IMR-90 (cell line): ENCODE measurements at regions not wholly inside any gene's neighbourhood (a gene's known extent, or its start where the extent isn't known, plus 50 kb on each side); places are given as distances from the start of the nearest gene placed in this dataset.

Experiments
- BHLHE40 ChIP-seq: fragments of 150-350 bp; IDR thresholded peaks from 2 replicates; pipeline ENCODE4 v1.6.1; 2016; ENCODE audit warnings: mild to moderate bottlenecking, low read depth, low read length
- FOS ChIP-seq: fragments of 150-350 bp; IDR thresholded peaks from 2 replicates; pipeline ENCODE4 v1.6.1; 2016; ENCODE audit warnings: low read depth, low read length
- NFE2L2 ChIP-seq: fragments of 150-350 bp; IDR thresholded peaks from 2 replicates; pipeline ENCODE4 v1.6.1; 2016; ENCODE audit warnings: low read depth, mild to moderate bottlenecking, low read length
- POLR2A ChIP-seq: IDR thresholded peaks from 2 replicates; pipeline ENCODE4 v1.6.1; 2012; ENCODE audit warnings: mild to moderate bottlenecking, low read depth, low read length
- TF ChIP-seq, protein P1 (sequence below): conservative IDR thresholded peaks from 2 replicates; pipeline ENCODE4 v1.5.1; 2012; ENCODE audit warnings: mild to moderate bottlenecking, low read depth, low read length, improper control_type of control experiment
- TF ChIP-seq, protein P2 (sequence below): fragments of 150-350 bp; IDR thresholded peaks from 2 replicates; pipeline ENCODE4 v1.6.1; 2017; ENCODE audit warnings: mild to moderate bottlenecking, antibody characterized with exemption, low read length, low read depth

- TF ChIP-seq, protein P1, sequence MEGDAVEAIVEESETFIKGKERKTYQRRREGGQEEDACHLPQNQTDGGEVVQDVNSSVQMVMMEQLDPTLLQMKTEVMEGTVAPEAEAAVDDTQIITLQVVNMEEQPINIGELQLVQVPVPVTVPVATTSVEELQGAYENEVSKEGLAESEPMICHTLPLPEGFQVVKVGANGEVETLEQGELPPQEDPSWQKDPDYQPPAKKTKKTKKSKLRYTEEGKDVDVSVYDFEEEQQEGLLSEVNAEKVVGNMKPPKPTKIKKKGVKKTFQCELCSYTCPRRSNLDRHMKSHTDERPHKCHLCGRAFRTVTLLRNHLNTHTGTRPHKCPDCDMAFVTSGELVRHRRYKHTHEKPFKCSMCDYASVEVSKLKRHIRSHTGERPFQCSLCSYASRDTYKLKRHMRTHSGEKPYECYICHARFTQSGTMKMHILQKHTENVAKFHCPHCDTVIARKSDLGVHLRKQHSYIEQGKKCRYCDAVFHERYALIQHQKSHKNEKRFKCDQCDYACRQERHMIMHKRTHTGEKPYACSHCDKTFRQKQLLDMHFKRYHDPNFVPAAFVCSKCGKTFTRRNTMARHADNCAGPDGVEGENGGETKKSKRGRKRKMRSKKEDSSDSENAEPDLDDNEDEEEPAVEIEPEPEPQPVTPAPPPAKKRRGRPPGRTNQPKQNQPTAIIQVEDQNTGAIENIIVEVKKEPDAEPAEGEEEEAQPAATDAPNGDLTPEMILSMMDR = no peak
- TF ChIP-seq BHLHE40 (no peak), POLR2A (no peak), NFE2L2 (no peak), FOS (no peak)
- TF ChIP-seq, protein P2, sequence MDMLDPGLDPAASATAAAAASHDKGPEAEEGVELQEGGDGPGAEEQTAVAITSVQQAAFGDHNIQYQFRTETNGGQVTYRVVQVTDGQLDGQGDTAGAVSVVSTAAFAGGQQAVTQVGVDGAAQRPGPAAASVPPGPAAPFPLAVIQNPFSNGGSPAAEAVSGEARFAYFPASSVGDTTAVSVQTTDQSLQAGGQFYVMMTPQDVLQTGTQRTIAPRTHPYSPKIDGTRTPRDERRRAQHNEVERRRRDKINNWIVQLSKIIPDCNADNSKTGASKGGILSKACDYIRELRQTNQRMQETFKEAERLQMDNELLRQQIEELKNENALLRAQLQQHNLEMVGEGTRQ = no peak
These were observed 76.8 kb upstream of the EPC2 start for GRCh38 chr2:148567716-148568115.
